ENCODE measurements at regions not wholly inside any gene's neighbourhood (a gene's known extent, or its start where the extent isn't known, plus 50 kb on each side); places are given as distances from the start of the nearest gene placed in this dataset.
"Not testable (repeated sequence)": the region's sequence is repeated elsewhere in the genome, so short reads cannot be mapped to it uniquely, and the experiment has no call there.

DNA sequence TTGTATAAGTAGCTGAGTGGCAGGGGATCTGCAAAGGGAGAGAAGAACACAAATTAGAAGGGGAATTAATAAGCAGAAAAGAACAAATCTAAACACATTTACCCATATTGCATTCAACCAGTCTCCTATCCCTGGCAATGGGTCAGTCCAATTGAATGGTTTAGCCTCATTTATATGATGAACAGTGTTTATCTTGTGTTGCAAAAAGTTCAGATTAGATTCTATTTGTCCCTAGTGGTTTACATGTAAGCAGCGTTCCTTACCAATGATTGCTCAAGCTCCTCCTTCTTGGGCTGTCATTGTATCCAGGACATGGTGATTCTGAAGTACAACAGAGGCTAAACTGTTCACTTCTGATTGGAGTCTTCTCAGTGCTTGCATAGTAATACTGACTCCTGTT is 49.9 kb upstream of the SLC8A3 start:
- TF ChIP-seq, protein P1, sequence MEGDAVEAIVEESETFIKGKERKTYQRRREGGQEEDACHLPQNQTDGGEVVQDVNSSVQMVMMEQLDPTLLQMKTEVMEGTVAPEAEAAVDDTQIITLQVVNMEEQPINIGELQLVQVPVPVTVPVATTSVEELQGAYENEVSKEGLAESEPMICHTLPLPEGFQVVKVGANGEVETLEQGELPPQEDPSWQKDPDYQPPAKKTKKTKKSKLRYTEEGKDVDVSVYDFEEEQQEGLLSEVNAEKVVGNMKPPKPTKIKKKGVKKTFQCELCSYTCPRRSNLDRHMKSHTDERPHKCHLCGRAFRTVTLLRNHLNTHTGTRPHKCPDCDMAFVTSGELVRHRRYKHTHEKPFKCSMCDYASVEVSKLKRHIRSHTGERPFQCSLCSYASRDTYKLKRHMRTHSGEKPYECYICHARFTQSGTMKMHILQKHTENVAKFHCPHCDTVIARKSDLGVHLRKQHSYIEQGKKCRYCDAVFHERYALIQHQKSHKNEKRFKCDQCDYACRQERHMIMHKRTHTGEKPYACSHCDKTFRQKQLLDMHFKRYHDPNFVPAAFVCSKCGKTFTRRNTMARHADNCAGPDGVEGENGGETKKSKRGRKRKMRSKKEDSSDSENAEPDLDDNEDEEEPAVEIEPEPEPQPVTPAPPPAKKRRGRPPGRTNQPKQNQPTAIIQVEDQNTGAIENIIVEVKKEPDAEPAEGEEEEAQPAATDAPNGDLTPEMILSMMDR (IDR thresholded peaks at IDR 0.05), result not testable (repeated sequence)
- not testable (repeated sequence) for TF ChIP-seq POLR2A, EP300 (IDR thresholded peaks at IDR 0.05)

Data from tibial nerve (tissue), 4 donors.